Upper lobe of left lung (tissue), 4 donors: ENCODE measurements at regions not wholly inside any gene's neighbourhood (a gene's known extent, or its start where the extent isn't known, plus 50 kb on each side); places are given as distances from the start of the nearest gene placed in this dataset.
"Not testable (repeated sequence)": the region's sequence is repeated elsewhere in the genome, so short reads cannot be mapped to it uniquely, and the experiment has no call there.

ENCODE experiments used
- CTCF ChIP-seq, 6 experiments: fragments of 450-650 bp in 4 of 6; fragments of 200-600 bp in 2 of 6; sonication (generic) in 2 of 6; IDR thresholded peaks; one replicate each; pipeline ENCODE4 v1.5.1; 2016 to 2019; ENCODE audit warnings: antibody characterized with exemption in 6 of 6
- EP300 ChIP-seq, 4 donors: sonication (generic); formaldehyde crosslinking; IDR thresholded peaks; one replicate each; pipeline ENCODE4 v1.5.1; 2017; ENCODE audit warnings: antibody characterized with exemption in 4 of 4, control low read depth in 2 of 4
- POLR2A ChIP-seq, 4 donors: fragments of 450-650 bp; IDR thresholded peaks; one replicate each; pipeline ENCODE4 v1.5.1; 2016 to 2017; ENCODE audit warnings: antibody characterized with exemption in 4 of 4, mild to moderate bottlenecking in 2 of 4
- POLR2AphosphoS5 ChIP-seq, 2 donors: sonication (generic); formaldehyde crosslinking; IDR thresholded peaks; one replicate each; pipeline ENCODE4 v1.5.1; 2017; ENCODE audit warnings: antibody characterized with exemption in 2 of 2

GRCh38 chr12:9416346-9416745 lies 191.4 kb downstream of the KLRB1 start:
- TF ChIP-seq POLR2A, CTCF, POLR2AphosphoS5, EP300 (IDR thresholded peaks at IDR 0.05): not testable (repeated sequence)
